SK-N-SH (cell line): ENCODE measurements at regions not wholly inside any gene's neighbourhood (a gene's known extent, or its start where the extent isn't known, plus 50 kb on each side); places are given as distances from the start of the nearest gene placed in this dataset.

Source experiments
- POLR2AphosphoS5 ChIP-seq: IDR thresholded peaks from 2 replicates; pipeline ENCODE4 v1.6.1; 2012; ENCODE audit warnings: low read depth, low read length
- TAF1 ChIP-seq: IDR thresholded peaks from 2 replicates; pipeline ENCODE4 v1.6.1; 2012; ENCODE audit warnings: low read depth, mild to moderate bottlenecking, low read length, moderate library complexity, borderline replicate concordance

GRCh38 chr22:49007013-49007653, 820.5 kb downstream of the BRD1 start:
- TF ChIP-seq POLR2AphosphoS5 (no peak), TAF1 (no peak)
